ENCODE measurements at regions not wholly inside any gene's neighbourhood (a gene's known extent, or its start where the extent isn't known, plus 50 kb on each side); places are given as distances from the start of the nearest gene placed in this dataset.

DNA sequence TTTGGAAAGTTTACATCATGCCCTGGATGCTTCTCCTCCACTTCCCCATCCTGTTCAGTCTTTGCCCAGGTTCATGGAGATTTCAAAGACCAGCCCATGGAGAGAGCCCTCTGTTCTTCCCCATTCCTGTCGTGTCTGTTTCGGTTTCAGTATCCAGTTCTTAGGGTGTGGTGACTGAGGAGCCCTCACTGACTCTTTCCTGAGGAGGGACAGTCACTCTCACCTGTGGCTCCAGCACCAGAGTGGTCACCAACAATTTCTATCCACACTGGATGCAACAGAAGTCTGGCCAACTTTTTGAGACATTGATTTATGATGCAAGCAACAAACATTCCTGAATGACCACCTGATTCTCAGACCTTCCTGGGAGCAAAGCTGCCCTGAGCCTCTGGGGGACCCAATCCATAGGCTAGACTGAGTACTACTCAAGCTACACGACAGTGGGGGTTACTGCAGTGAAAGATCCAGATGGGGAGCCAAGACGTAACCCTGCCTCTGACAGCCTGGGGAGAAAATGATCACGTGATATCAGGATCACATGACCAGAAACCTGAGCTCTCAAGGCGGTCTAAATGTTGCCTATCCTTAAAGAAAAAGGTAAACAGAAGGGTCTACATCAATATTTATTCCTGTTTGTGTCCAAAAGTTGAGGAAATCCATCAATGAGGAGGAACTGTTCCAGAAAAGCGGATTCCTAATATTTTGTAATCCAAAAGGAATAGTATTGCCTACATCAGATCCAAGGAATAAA, 76.2 kb upstream of the VPREB1 start:
- peak overlapping the region; percentile 48 for H3K4me3 ChIP-seq (ENCODE audit: low read depth, low read length)
- peak; percentile 85 for DNase-seq (ENCODE audit: low read depth)
- TF ChIP-seq, protein P1, sequence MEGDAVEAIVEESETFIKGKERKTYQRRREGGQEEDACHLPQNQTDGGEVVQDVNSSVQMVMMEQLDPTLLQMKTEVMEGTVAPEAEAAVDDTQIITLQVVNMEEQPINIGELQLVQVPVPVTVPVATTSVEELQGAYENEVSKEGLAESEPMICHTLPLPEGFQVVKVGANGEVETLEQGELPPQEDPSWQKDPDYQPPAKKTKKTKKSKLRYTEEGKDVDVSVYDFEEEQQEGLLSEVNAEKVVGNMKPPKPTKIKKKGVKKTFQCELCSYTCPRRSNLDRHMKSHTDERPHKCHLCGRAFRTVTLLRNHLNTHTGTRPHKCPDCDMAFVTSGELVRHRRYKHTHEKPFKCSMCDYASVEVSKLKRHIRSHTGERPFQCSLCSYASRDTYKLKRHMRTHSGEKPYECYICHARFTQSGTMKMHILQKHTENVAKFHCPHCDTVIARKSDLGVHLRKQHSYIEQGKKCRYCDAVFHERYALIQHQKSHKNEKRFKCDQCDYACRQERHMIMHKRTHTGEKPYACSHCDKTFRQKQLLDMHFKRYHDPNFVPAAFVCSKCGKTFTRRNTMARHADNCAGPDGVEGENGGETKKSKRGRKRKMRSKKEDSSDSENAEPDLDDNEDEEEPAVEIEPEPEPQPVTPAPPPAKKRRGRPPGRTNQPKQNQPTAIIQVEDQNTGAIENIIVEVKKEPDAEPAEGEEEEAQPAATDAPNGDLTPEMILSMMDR (IDR thresholded peaks at IDR 0.05; ENCODE audit: insufficient read depth, low read length), result no peak

DNA sequence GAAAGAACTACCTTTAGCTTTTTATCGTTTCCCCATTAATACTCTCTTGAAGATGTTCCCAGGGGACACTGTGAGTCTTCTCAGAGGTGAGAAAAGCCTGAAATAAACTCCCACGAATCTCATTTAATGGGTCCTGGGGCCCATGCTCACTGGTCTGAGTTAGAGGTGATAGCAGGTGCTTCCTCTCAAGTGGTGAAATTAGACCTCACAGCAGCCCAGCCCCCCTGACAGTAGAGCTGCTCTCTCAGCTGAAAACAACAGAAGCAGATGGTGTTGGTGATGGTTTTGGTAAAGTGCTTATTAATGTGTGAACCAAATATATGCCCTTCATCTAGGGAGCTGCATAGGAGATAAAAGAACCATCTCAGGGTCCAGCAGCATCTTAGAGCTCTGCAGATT, 76.8 kb upstream of the VPREB1 start:
- H3K4me3 ChIP-seq (ENCODE audit: low read depth, low read length), result no peak overlapping the region

DNA sequence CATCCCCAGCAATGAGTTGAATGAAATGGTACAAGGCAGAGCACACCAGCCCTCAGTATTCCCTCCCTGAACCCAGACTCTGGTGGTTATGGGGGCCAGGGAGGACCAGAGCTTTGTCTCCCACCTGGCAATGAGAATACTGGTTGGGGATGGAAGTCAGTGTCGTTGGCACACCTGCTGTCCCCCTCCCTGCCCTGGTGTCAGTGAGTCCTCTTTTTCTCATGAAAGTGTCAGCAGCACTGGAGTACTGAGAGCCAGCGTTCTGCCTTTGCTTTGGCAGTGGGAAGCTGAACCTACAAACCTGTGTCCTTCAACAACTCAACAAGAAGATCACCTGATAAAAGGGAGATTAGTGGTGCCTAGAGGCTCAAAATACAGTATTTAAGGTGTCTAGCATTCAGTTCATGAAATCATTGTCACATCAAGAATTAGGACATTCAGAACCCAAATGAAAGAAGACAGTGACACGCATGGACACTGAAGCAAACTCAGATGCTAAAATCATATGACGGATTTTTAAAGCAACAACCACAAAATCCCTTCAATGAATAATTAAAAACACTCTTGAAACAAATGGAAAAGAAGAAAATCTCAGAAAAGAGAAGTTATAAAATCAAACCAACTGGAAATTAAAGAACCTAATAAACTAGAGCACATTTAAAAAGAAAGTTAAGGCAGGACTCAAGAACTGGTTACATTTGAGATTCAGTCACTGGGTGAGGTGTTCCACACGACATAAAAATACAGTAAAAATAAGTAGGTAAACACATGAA, 77.5 kb upstream of the VPREB1 start:
- H3K4me3 ChIP-seq (ENCODE audit: low read depth, low read length), result no peak overlapping the region
- TF ChIP-seq, protein P1 (IDR thresholded peaks at IDR 0.05; ENCODE audit: insufficient read depth, low read length), result no peak
- no peak for DNase-seq (ENCODE audit: low read depth)

More for the DNA sequence above, 76.8 kb upstream of the VPREB1 start:
- no peak for DNase-seq (ENCODE audit: low read depth)
- TF ChIP-seq, protein P1 (IDR thresholded peaks at IDR 0.05; ENCODE audit: insufficient read depth, low read length), result no peak

DNA sequence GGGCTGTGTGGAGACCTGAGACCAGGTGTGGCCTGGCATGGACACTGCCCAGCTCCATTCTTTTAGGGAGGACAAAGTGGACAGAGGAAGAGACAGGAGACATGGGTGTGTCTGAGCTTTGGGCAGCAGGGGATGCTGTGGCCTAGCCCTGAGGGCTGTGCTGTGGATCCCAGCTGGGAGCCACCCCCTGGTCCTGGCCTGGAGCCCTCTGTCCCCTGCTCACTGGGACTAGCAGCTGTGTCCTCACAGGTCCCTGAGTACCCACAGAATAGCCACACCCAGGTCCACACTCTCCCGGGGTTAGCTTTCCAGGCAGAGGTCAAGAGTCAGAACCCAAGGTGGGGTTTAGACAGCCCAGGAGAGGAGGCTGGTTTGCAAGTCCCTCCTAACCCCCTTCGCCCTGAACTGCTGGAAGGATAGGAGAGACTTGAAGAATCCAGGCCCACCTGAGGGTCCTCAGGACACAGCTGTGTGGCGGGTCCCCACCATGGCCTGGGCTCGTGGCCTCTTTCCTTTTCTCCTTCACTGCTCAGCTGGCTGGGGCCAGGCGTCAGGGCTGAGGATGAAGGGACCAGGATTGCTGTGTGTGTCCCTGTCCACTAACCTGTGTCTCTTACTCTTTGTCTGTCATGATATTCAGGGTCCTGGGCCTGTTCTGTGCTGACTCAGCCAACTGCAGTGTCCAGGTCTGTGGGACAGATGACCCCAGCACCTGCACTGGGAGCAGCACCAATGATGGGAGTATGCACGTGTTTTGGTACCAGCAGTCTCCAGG, 78.5 kb upstream of the VPREB1 start:
- TF ChIP-seq, protein P1 (IDR thresholded peaks at IDR 0.05; ENCODE audit: insufficient read depth, low read length), result no peak
- no peak overlapping the region for H3K4me3 ChIP-seq (ENCODE audit: low read depth, low read length)

DNA sequence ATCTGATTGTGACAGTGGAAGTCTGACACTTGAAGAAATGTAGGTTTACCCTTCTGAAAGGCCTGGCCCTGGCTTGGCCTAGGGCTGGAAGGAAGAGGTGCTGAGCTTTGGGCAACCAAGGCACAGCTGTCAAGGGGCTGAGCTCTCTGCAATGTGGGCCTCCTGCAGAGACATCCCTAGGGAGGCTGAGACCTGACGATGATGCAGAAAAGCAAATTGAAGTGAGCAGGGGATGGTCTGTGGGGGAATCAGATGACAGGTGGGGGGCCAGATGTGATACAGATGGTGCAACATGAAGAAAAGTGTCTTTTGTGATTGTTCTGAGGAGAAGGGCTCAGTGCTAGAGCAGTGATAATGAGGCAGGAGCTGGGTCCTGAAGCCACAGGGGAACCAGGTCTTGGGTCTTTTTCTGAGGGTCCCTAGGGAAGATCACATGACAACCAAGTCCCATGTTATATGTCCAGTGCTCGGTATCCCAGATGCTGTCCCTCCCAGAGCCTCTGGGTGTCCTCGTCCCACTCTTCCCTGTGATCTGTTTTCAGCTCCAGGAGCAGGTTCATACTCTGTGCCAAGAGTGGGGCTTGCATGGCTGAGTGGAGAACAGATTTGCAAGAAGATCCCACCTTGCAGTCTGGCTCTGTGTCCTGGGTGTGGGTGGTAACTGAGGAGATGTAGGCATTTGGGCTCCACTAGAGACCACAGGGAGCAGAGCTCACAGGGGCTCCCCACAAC, 79.9 kb upstream of the VPREB1 start:
- H3K4me3 ChIP-seq (ENCODE audit: low read depth, low read length), result no peak overlapping the region
- no peak for DNase-seq (ENCODE audit: low read depth)
- TF ChIP-seq, protein P1 (IDR thresholded peaks at IDR 0.05; ENCODE audit: insufficient read depth, low read length), result no peak

More for the DNA sequence above, 78.5 kb upstream of the VPREB1 start:
- no peak for DNase-seq (ENCODE audit: low read depth)
